ENCODE measurements at regions not wholly inside any gene's neighbourhood (a gene's known extent, or its start where the extent isn't known, plus 50 kb on each side); places are given as distances from the start of the nearest gene placed in this dataset.

DNA sequence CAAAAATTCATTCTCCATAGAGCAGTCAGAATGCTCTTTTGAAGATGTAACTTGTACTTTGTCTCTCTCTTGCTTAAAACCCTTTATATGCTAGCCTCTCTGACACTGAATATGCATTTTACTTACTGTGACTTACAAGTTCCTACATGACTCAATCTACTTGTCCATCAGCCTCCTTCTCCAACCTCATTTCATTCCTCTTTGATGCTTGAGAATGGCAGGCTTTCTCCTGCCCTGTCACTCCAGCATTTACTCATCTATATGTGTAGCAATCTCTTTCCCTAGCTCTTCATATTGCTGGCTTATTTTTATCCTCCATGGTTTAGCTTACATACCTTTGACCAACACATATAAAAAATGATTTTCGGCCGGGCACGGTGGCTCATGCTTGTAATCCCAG, 561.9 kb downstream of the CCER1 start:
- no peak for TF ChIP-seq EZH2phosphoT487 (IDR thresholded peaks at IDR 0.05; ENCODE audit: borderline replicate concordance, low read length)
- TF ChIP-seq, protein P1, sequence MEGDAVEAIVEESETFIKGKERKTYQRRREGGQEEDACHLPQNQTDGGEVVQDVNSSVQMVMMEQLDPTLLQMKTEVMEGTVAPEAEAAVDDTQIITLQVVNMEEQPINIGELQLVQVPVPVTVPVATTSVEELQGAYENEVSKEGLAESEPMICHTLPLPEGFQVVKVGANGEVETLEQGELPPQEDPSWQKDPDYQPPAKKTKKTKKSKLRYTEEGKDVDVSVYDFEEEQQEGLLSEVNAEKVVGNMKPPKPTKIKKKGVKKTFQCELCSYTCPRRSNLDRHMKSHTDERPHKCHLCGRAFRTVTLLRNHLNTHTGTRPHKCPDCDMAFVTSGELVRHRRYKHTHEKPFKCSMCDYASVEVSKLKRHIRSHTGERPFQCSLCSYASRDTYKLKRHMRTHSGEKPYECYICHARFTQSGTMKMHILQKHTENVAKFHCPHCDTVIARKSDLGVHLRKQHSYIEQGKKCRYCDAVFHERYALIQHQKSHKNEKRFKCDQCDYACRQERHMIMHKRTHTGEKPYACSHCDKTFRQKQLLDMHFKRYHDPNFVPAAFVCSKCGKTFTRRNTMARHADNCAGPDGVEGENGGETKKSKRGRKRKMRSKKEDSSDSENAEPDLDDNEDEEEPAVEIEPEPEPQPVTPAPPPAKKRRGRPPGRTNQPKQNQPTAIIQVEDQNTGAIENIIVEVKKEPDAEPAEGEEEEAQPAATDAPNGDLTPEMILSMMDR (IDR thresholded peaks at IDR 0.05; ENCODE audit: low read depth, low read length, poor library complexity, severe bottlenecking) = no peak
